ENCODE measurements at regions not wholly inside any gene's neighbourhood (a gene's known extent, or its start where the extent isn't known, plus 50 kb on each side); places are given as distances from the start of the nearest gene placed in this dataset.

GRCh38 chr5:18811661-18812060, 1176.3 kb downstream of the CDH18 start:
- H3K27me3 Mint-ChIP-seq (ENCODE audit: insufficient read depth, low read depth, poor library complexity) = peaks cover 2% of the 10 kb centered on the region
- no peak for ATAC-seq
- H3K4me2 ChIP-seq = no peak overlapping the region
- H3K36me3 ChIP-seq (ENCODE audit: insufficient read depth) = no peaks in the 10 kb centered on the region
- no peaks in the 10 kb centered on the region for H3K9me2 ChIP-seq (ENCODE audit: insufficient read depth)
- H3K4me1 ChIP-seq (ENCODE audit: insufficient read depth) = peaks cover 3% of the 10 kb centered on the region; the same call in 1 of the 2 replicates
- H3K4me3 ChIP-seq = no peak overlapping the region
- no peak overlapping the region for H3K27ac Mint-ChIP-seq
- H3K27ac ChIP-seq (ENCODE audit: low read depth) = no peak overlapping the region
- no peaks in the 10 kb centered on the region for H3F3A ChIP-seq (replicated peaks; ENCODE audit: low read depth)
- peaks cover 11% of the 10 kb centered on the region for H3K36me3 Mint-ChIP-seq (ENCODE audit: low read depth)
- no peak overlapping the region for H3K4me3 Mint-ChIP-seq
- no peak overlapping the region for H2AFZ ChIP-seq
- TF ChIP-seq ZNF331 (CRISPR knock-in tag; IDR thresholded peaks at IDR 0.05; ENCODE audit: low read depth) = no peak
- no peak for TF ChIP-seq CREB1 (CRISPR knock-in tag; IDR thresholded peaks at IDR 0.05; ENCODE audit: low read depth)
- TF ChIP-seq ZNF462 (CRISPR knock-in tag; IDR thresholded peaks at IDR 0.05) = no peak
- TF ChIP-seq JUNB (IDR thresholded peaks at IDR 0.05; ENCODE audit: unreplicated experiment) = no peak
- TF ChIP-seq EZH2phosphoT487 (IDR thresholded peaks at IDR 0.05; ENCODE audit: unreplicated experiment) = no peak
- no peak for TF ChIP-seq NANOG (IDR thresholded peaks at IDR 0.05; ENCODE audit: borderline replicate concordance)
- TF ChIP-seq, protein P1, sequence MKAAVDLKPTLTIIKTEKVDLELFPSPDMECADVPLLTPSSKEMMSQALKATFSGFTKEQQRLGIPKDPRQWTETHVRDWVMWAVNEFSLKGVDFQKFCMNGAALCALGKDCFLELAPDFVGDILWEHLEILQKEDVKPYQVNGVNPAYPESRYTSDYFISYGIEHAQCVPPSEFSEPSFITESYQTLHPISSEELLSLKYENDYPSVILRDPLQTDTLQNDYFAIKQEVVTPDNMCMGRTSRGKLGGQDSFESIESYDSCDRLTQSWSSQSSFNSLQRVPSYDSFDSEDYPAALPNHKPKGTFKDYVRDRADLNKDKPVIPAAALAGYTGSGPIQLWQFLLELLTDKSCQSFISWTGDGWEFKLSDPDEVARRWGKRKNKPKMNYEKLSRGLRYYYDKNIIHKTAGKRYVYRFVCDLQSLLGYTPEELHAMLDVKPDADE (IDR thresholded peaks at IDR 0.05) = no peak
- TF ChIP-seq STAT1 (IDR thresholded peaks at IDR 0.05; ENCODE audit: unreplicated experiment) = no peak
- no peak for TF ChIP-seq ZNF114 (CRISPR knock-in tag; IDR thresholded peaks at IDR 0.05)
- TF ChIP-seq, protein P2, sequence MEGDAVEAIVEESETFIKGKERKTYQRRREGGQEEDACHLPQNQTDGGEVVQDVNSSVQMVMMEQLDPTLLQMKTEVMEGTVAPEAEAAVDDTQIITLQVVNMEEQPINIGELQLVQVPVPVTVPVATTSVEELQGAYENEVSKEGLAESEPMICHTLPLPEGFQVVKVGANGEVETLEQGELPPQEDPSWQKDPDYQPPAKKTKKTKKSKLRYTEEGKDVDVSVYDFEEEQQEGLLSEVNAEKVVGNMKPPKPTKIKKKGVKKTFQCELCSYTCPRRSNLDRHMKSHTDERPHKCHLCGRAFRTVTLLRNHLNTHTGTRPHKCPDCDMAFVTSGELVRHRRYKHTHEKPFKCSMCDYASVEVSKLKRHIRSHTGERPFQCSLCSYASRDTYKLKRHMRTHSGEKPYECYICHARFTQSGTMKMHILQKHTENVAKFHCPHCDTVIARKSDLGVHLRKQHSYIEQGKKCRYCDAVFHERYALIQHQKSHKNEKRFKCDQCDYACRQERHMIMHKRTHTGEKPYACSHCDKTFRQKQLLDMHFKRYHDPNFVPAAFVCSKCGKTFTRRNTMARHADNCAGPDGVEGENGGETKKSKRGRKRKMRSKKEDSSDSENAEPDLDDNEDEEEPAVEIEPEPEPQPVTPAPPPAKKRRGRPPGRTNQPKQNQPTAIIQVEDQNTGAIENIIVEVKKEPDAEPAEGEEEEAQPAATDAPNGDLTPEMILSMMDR (conservative IDR thresholded peaks at IDR 0.05; ENCODE audit: low read depth in 2 of 2) = no peak
- no peak for TF ChIP-seq EZH2 (IDR thresholded peaks at IDR 0.05; ENCODE audit: low read depth, unreplicated experiment)
- TF ChIP-seq REST (IDR thresholded peaks at IDR 0.05; ENCODE audit: unreplicated experiment) = no peak
- no peak for TF ChIP-seq POLR2AphosphoS5 (IDR thresholded peaks at IDR 0.05; ENCODE audit: low read depth)
- H4K20me1 ChIP-seq (replicated peaks; ENCODE audit: insufficient read depth) = no peaks in the 10 kb centered on the region
- no peaks in the 10 kb centered on the region for H3K27me3 ChIP-seq (ENCODE audit: insufficient read depth)
- peaks cover 7% of the 10 kb centered on the region; the same call in 2 of the 3 replicates for H3K4me1 Mint-ChIP-seq
- DNase-seq (ENCODE audit: low spot score) = peak; percentile 6
- H3K9me3 Mint-ChIP-seq = peaks cover 10% of the 10 kb centered on the region; the same call in 2 of the 3 replicates
- H3K79me2 ChIP-seq (replicated peaks; ENCODE audit: insufficient read depth) = no peaks in the 10 kb centered on the region
